NCI-H1417 (cell line): ENCODE measurements at regions not wholly inside any gene's neighbourhood (a gene's known extent, or its start where the extent isn't known, plus 50 kb on each side); places are given as distances from the start of the nearest gene placed in this dataset.
"Not testable (repeated sequence)": the region's sequence is repeated elsewhere in the genome, so short reads cannot be mapped to it uniquely, and the experiment has no call there.

Experiments
- DNase-seq, 3 experiments: peaks; one replicate each; lab custom pipeline; 2025; lab: John Stamatoyannopoulos, UW

GRCh38 chr9:108043585-108043984, 554.0 kb upstream of the KLF4 start:
- DNase-seq = peak in 1 of 3 experiments; percentile 0

- DNase-seq = no peak
Observed at GRCh38 chr9:108041551-108041950, 552.0 kb upstream of the KLF4 start.

- no peak for DNase-seq
Observed at GRCh38 chr9:108040783-108041182, 551.2 kb upstream of the KLF4 start.

- DNase-seq = no peak
Observed at GRCh38 chr9:108039493-108039892, 549.9 kb upstream of the KLF4 start.

GRCh38 chr9:108039012-108039411, 549.4 kb upstream of the KLF4 start:
- no peak for DNase-seq

- no peak for DNase-seq
Observed at GRCh38 chr9:108035487-108035886, 545.9 kb upstream of the KLF4 start.

- no peak for DNase-seq
Observed at GRCh38 chr9:108033976-108034964, 544.7 kb upstream of the KLF4 start.

GRCh38 chr9:108032079-108032478, 542.5 kb upstream of the KLF4 start:
- DNase-seq = not testable (repeated sequence)

GRCh38 chr9:108031221-108031620, 541.7 kb upstream of the KLF4 start:
- DNase-seq = not testable (repeated sequence)

GRCh38 chr9:108026718-108027117, 537.1 kb upstream of the KLF4 start:
- DNase-seq = not testable (repeated sequence)

GRCh38 chr9:108024604-108025003, 535.0 kb upstream of the KLF4 start:
- no peak for DNase-seq

GRCh38 chr9:108022246-108022935, 532.8 kb upstream of the KLF4 start:
- no peak for DNase-seq

GRCh38 chr9:108021096-108021710, 531.6 kb upstream of the KLF4 start:
- no peak for DNase-seq

- DNase-seq = no peak
Observed at GRCh38 chr9:108019821-108020220, 530.3 kb upstream of the KLF4 start.

GRCh38 chr9:108017671-108018070, 528.1 kb upstream of the KLF4 start:
- peak in 1 of 3 experiments; percentile 1 for DNase-seq

- DNase-seq = no peak
Observed at GRCh38 chr9:108016446-108016845, 526.9 kb upstream of the KLF4 start.

GRCh38 chr9:108015690-108016089, 526.1 kb upstream of the KLF4 start:
- no peak for DNase-seq

GRCh38 chr9:108014353-108014752, 524.8 kb upstream of the KLF4 start:
- no peak for DNase-seq

- DNase-seq = no peak
Observed at GRCh38 chr9:108012886-108013665, 523.5 kb upstream of the KLF4 start.

GRCh38 chr9:108012405-108012804, 522.8 kb upstream of the KLF4 start:
- no peak for DNase-seq

GRCh38 chr9:108003526-108003925, 514.0 kb upstream of the KLF4 start:
- DNase-seq = no peak
